Osteocyte (in vitro differentiated cells): ENCODE measurements at regions not wholly inside any gene's neighbourhood (a gene's known extent, or its start where the extent isn't known, plus 50 kb on each side); places are given as distances from the start of the nearest gene placed in this dataset.
"Not testable (repeated sequence)": the region's sequence is repeated elsewhere in the genome, so short reads cannot be mapped to it uniquely, and the experiment has no call there.

ENCODE experiments used
- DNase-seq: peaks from one replicate; pipeline ENCODE4 v3.0.0; 2021; ENCODE audit warnings: mixed read lengths; ENCODE audit not compliant: unreplicated experiment; ENCODE audit errors: extremely low spot score
- H3K27ac Mint-ChIP-seq: one replicate; pipeline ENCODE4 v1.8.0; 2021; ENCODE audit warnings: mild to moderate bottlenecking, mixed read lengths; ENCODE audit not compliant: unreplicated experiment
- H3K27me3 Mint-ChIP-seq: one replicate; pipeline ENCODE4 v1.8.0; 2021; ENCODE audit warnings: mixed read lengths; ENCODE audit not compliant: unreplicated experiment
- H3K36me3 Mint-ChIP-seq: one replicate; pipeline ENCODE4 v1.8.0; 2021; ENCODE audit warnings: mixed read lengths; ENCODE audit not compliant: unreplicated experiment
- H3K4me1 Mint-ChIP-seq: one replicate; pipeline ENCODE4 v1.8.0; 2021; ENCODE audit warnings: mixed read lengths; ENCODE audit not compliant: unreplicated experiment
- H3K4me3 Mint-ChIP-seq: one replicate; pipeline ENCODE4 v1.8.0; 2021; ENCODE audit warnings: mild to moderate bottlenecking, moderate library complexity, mixed read lengths; ENCODE audit not compliant: unreplicated experiment
- H3K9me3 Mint-ChIP-seq: one replicate; pipeline ENCODE4 v1.8.0; 2021; ENCODE audit warnings: mixed read lengths; ENCODE audit not compliant: unreplicated experiment
- TF ChIP-seq, protein P1 (sequence below): fragments of 200-600 bp; sonication (generic); IDR thresholded peaks from 2 replicates; pipeline ENCODE4 v1.5.0; 2021; ENCODE audit warnings: antibody characterized with exemption, mild to moderate bottlenecking, moderate library complexity

- H3K9me3 Mint-ChIP-seq: peaks cover 4% of the 10 kb centered on the region
- no peak for DNase-seq
- TF ChIP-seq, protein P1, sequence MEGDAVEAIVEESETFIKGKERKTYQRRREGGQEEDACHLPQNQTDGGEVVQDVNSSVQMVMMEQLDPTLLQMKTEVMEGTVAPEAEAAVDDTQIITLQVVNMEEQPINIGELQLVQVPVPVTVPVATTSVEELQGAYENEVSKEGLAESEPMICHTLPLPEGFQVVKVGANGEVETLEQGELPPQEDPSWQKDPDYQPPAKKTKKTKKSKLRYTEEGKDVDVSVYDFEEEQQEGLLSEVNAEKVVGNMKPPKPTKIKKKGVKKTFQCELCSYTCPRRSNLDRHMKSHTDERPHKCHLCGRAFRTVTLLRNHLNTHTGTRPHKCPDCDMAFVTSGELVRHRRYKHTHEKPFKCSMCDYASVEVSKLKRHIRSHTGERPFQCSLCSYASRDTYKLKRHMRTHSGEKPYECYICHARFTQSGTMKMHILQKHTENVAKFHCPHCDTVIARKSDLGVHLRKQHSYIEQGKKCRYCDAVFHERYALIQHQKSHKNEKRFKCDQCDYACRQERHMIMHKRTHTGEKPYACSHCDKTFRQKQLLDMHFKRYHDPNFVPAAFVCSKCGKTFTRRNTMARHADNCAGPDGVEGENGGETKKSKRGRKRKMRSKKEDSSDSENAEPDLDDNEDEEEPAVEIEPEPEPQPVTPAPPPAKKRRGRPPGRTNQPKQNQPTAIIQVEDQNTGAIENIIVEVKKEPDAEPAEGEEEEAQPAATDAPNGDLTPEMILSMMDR: no peak
- no peak overlapping the region for H3K4me3 Mint-ChIP-seq
- H3K27ac Mint-ChIP-seq: no peak overlapping the region
- no peaks in the 10 kb centered on the region for H3K36me3 Mint-ChIP-seq
- peaks cover 7% of the 10 kb centered on the region for H3K4me1 Mint-ChIP-seq
- no peaks in the 10 kb centered on the region for H3K27me3 Mint-ChIP-seq
Measured at GRCh38 chr4:169332583-169332982, 61.8 kb upstream of the SH3RF1 start.

- no peaks in the 10 kb centered on the region for H3K36me3 Mint-ChIP-seq
- no peak for DNase-seq
- peaks cover 6% of the 10 kb centered on the region for H3K4me1 Mint-ChIP-seq
- peaks cover 10% of the 10 kb centered on the region for H3K9me3 Mint-ChIP-seq
- no peak overlapping the region for H3K27ac Mint-ChIP-seq
- H3K27me3 Mint-ChIP-seq: no peaks in the 10 kb centered on the region
- TF ChIP-seq, protein P1: no peak
- no peak overlapping the region for H3K4me3 Mint-ChIP-seq
Measured at GRCh38 chr4:169330811-169331210, 60.1 kb upstream of the SH3RF1 start.

DNA sequence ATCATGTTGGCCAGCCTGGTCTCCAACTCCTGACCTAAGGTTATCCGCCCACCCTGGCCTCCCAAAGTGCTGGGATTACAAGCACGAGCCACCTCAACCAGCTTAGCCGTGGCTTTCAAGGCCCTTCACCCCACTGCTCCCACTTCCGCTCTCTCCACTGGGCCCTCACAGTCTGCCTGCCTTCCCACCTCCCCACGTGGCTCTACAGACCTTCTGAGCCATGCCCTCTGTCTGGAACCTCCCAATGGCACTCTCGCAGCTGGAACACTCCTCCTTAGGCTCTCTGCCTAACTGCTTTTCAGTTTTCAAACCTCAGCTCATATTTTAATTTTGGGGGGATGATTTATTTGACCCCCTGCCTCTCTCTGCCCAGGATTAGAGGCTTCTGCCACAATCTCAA is 59.3 kb upstream of the SH3RF1 start:
- Mint-ChIP-seq H3K36me3 (no peaks in the 10 kb centered on the region), H3K27me3 (no peaks in the 10 kb centered on the region), H3K4me1 (no peaks in the 10 kb centered on the region), H3K4me3 (no peak overlapping the region), H3K9me3 (peaks cover 10% of the 10 kb centered on the region), H3K27ac (no peak overlapping the region)
- TF ChIP-seq, protein P1: no peak
- no peak for DNase-seq

GRCh38 chr4:169327951-169328350 is 57.2 kb upstream of the SH3RF1 start:
- DNase-seq: no peak
- H3K36me3 Mint-ChIP-seq: no peaks in the 10 kb centered on the region
- peaks cover 10% of the 10 kb centered on the region for H3K9me3 Mint-ChIP-seq
- H3K4me1 Mint-ChIP-seq: no peaks in the 10 kb centered on the region
- no peak overlapping the region for H3K4me3 Mint-ChIP-seq
- H3K27me3 Mint-ChIP-seq: no peaks in the 10 kb centered on the region
- TF ChIP-seq, protein P1: no peak
- no peak overlapping the region for H3K27ac Mint-ChIP-seq

- not testable (repeated sequence) for DNase-seq, H3K36me3 Mint-ChIP-seq, H3K4me1 Mint-ChIP-seq, H3K27me3 Mint-ChIP-seq, H3K27ac Mint-ChIP-seq, H3K9me3 Mint-ChIP-seq, H3K4me3 Mint-ChIP-seq
Measured at GRCh38 chr4:169323925-169324324, 53.2 kb upstream of the SH3RF1 start.

DNA sequence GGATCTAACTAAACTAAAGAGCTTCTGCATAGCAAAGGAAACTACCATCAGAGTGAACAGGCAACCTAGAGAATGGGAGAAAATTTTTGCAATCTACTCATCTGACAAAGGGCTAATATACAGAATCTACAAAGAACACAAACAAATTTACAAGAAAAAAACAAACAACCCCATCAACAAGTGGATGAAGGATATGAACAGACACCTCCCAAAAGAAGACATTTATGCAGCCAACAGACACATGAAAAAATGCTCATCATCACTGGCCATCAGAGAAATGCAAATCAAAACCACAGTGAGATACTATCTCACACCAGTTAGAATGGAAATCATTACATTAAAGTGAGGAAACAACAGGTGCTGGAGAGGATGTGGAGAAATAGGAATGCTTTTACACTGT is 52.1 kb upstream of the SH3RF1 start:
- H3K4me3 Mint-ChIP-seq, H3K4me1 Mint-ChIP-seq, H3K36me3 Mint-ChIP-seq, H3K9me3 Mint-ChIP-seq, H3K27me3 Mint-ChIP-seq, H3K27ac Mint-ChIP-seq, DNase-seq: not testable (repeated sequence)
